ENCODE measurements at regions not wholly inside any gene's neighbourhood (a gene's known extent, or its start where the extent isn't known, plus 50 kb on each side); places are given as distances from the start of the nearest gene placed in this dataset.

GRCh38 chr3:178454726-178455125 lies 81.5 kb upstream of the KCNMB2 start:
- Histone ChIP-seq H3K36me3 (ENCODE audit: control insufficient read depth in 4 of 4, insufficient read depth in 3 of 4, low read depth in 1 of 4, low read length in 3 of 4) (no peaks in the 10 kb centered on the region), H3K27ac (ENCODE audit: low read depth in 1 of 2, low read length in 2 of 2) (no peak overlapping the region), H3K27me3 (ENCODE audit: control insufficient read depth in 4 of 4, insufficient read depth in 4 of 4, low read length in 3 of 4) (no peaks in the 10 kb centered on the region), H3K9me3 (ENCODE audit: control insufficient read depth in 4 of 4, low read length in 3 of 4) (no peaks in the 10 kb centered on the region), H3K9ac (ENCODE audit: low read depth in 1 of 2, low read length in 2 of 2) (no peak overlapping the region), H3K4me1 (ENCODE audit: control insufficient read depth in 4 of 4, insufficient read depth in 4 of 4, low read length in 3 of 4) (no peaks in the 10 kb centered on the region), H3K4me3 (ENCODE audit: low read depth in 1 of 3, low read length in 3 of 3) (no peak overlapping the region)
- TF ChIP-seq EGR1 (IDR thresholded peaks at IDR 0.05; ENCODE audit: low read depth in 2 of 2): no peak
- no peak for TF ChIP-seq TAF1 (conservative IDR thresholded peaks at IDR 0.05)
- TF ChIP-seq FOXA1 (IDR thresholded peaks at IDR 0.05): no peak
- no peak for TF ChIP-seq ZBTB33 (IDR thresholded peaks at IDR 0.05)
- no peak for TF ChIP-seq ATF3 (IDR thresholded peaks at IDR 0.05)
- no peak for TF ChIP-seq RXRA (IDR thresholded peaks at IDR 0.05)
- TF ChIP-seq MAX (IDR thresholded peaks at IDR 0.05): no peak
- TF ChIP-seq FOXA2 (IDR thresholded peaks at IDR 0.05): no peak
- no peak for TF ChIP-seq YY1 (IDR thresholded peaks at IDR 0.05)
- no peak for DNase-seq (ENCODE audit: low spot score)
- WGBS: 73% methylated on average over 4 of the region's 4 CpGs

- no peak overlapping the region for H3K9ac ChIP-seq (ENCODE audit: low read depth in 1 of 2, low read length in 2 of 2)
- no peaks in the 10 kb centered on the region for H3K36me3 ChIP-seq (ENCODE audit: control insufficient read depth in 4 of 4, insufficient read depth in 3 of 4, low read depth in 1 of 4, low read length in 3 of 4)
- TF ChIP-seq YY1 (IDR thresholded peaks at IDR 0.05) (no peak), MAX (IDR thresholded peaks at IDR 0.05) (no peak), RAD21 (IDR thresholded peaks at IDR 0.05) (no peak), RXRA (IDR thresholded peaks at IDR 0.05) (no peak), NR2F2 (IDR thresholded peaks at IDR 0.05) (no peak), ATF3 (IDR thresholded peaks at IDR 0.05) (no peak), HNF4A (conservative IDR thresholded peaks at IDR 0.05) (no peak), JUND (IDR thresholded peaks at IDR 0.05) (no peak), GABPA (IDR thresholded peaks at IDR 0.05 in 1 of 2, conservative IDR thresholded peaks at IDR 0.05 in 1 of 2) (no peak), FOXA1 (IDR thresholded peaks at IDR 0.05) (no peak), EGR1 (IDR thresholded peaks at IDR 0.05; ENCODE audit: low read depth in 2 of 2) (no peak)
- no peak for DNase-seq (ENCODE audit: low spot score)
- H3K4me1 ChIP-seq (ENCODE audit: control insufficient read depth in 4 of 4, insufficient read depth in 4 of 4, low read length in 3 of 4): no peaks in the 10 kb centered on the region
- no peaks in the 10 kb centered on the region for H3K27me3 ChIP-seq (ENCODE audit: control insufficient read depth in 4 of 4, insufficient read depth in 4 of 4, low read length in 3 of 4)
- no peaks in the 10 kb centered on the region for H3K9me3 ChIP-seq (ENCODE audit: control insufficient read depth in 4 of 4, low read length in 3 of 4)
- 73% methylated on average over 1 of the region's 1 CpG for WGBS
- H3K4me3 ChIP-seq (ENCODE audit: low read depth in 1 of 3, low read length in 3 of 3): no peak overlapping the region
- no peak overlapping the region for H3K27ac ChIP-seq (ENCODE audit: low read depth in 1 of 2, low read length in 2 of 2)
Observed at GRCh38 chr3:178455226-178455625, 81.0 kb upstream of the KCNMB2 start.

GRCh38 chr3:178455946-178456345 lies 80.3 kb upstream of the KCNMB2 start:
- H3K9ac ChIP-seq (ENCODE audit: low read depth in 1 of 2, low read length in 2 of 2): no peak overlapping the region
- H3K4me3 ChIP-seq (ENCODE audit: low read depth in 1 of 3, low read length in 3 of 3): no peak overlapping the region
- WGBS: 77% methylated on average over 1 of the region's 1 CpG
- H3K9me3 ChIP-seq (ENCODE audit: control insufficient read depth in 4 of 4, low read length in 3 of 4): no peaks in the 10 kb centered on the region
- H3K4me1 ChIP-seq (ENCODE audit: control insufficient read depth in 4 of 4, insufficient read depth in 4 of 4, low read length in 3 of 4): no peaks in the 10 kb centered on the region
- H3K27me3 ChIP-seq (ENCODE audit: control insufficient read depth in 4 of 4, insufficient read depth in 4 of 4, low read length in 3 of 4): no peaks in the 10 kb centered on the region
- no peak overlapping the region for H3K27ac ChIP-seq (ENCODE audit: low read depth in 1 of 2, low read length in 2 of 2)
- no peaks in the 10 kb centered on the region for H3K36me3 ChIP-seq (ENCODE audit: control insufficient read depth in 4 of 4, insufficient read depth in 3 of 4, low read depth in 1 of 4, low read length in 3 of 4)
- TF ChIP-seq EGR1 (IDR thresholded peaks at IDR 0.05; ENCODE audit: low read depth in 2 of 2): no peak
- no peak for TF ChIP-seq CTCF (IDR thresholded peaks at IDR 0.05; ENCODE audit: low read depth, low read length, missing input control)
- TF ChIP-seq TAF1 (conservative IDR thresholded peaks at IDR 0.05): no peak
- no peak for TF ChIP-seq JUND (IDR thresholded peaks at IDR 0.05)
- no peak for TF ChIP-seq HNF4G (IDR thresholded peaks at IDR 0.05)
- no peak for TF ChIP-seq MAX (IDR thresholded peaks at IDR 0.05)
- no peak for TF ChIP-seq SP1 (IDR thresholded peaks at IDR 0.05)
- no peak for TF ChIP-seq GABPA (IDR thresholded peaks at IDR 0.05 in 1 of 2, conservative IDR thresholded peaks at IDR 0.05 in 1 of 2)
- TF ChIP-seq YY1 (IDR thresholded peaks at IDR 0.05): no peak
- no peak for TF ChIP-seq ZBTB33 (IDR thresholded peaks at IDR 0.05)
- no peak for TF ChIP-seq RAD21 (IDR thresholded peaks at IDR 0.05)
- no peak for TF ChIP-seq RXRA (IDR thresholded peaks at IDR 0.05)
- TF ChIP-seq ATF3 (IDR thresholded peaks at IDR 0.05): no peak
- DNase-seq (ENCODE audit: low spot score): no peak
